Endometrium (tissue), 2 donors: ENCODE measurements at regions not wholly inside any gene's neighbourhood (a gene's known extent, or its start where the extent isn't known, plus 50 kb on each side); places are given as distances from the start of the nearest gene placed in this dataset.
A peak's percentile ranks its signal among the peaks of the same experiment; 100 is the strongest.
"Not testable (repeated sequence)": the region's sequence is repeated elsewhere in the genome, so short reads cannot be mapped to it uniquely, and the experiment has no call there.

Experiments
- FAIRE-seq: peaks from 2 replicates; lab custom pipeline; 2012; peaks lifted over from hg19 to GRCh38; lab: Jason Lieb, UNC
- donor health status: control.
- donor health status: control.

GRCh38 chr13:42484386-42484785, 89.6 kb upstream of the TNFSF11 start:
- no peak for FAIRE-seq

GRCh38 chr13:42485272-42485671, 88.7 kb upstream of the TNFSF11 start:
- FAIRE-seq: no peak

GRCh38 chr13:42486711-42487198, 87.2 kb upstream of the TNFSF11 start:
- FAIRE-seq: peak; percentile 15

- no peak for FAIRE-seq
Observed at GRCh38 chr13:42487221-42487620, 86.7 kb upstream of the TNFSF11 start.

- FAIRE-seq: no peak
Observed at GRCh38 chr13:42490676-42491075, 83.3 kb upstream of the TNFSF11 start.

- FAIRE-seq: no peak
Observed at GRCh38 chr13:42492372-42492920, 81.5 kb upstream of the TNFSF11 start.

- FAIRE-seq: no peak
Observed at GRCh38 chr13:42494157-42494556, 79.8 kb upstream of the TNFSF11 start.

- FAIRE-seq: no peak
Observed at GRCh38 chr13:42495255-42495654, 78.7 kb upstream of the TNFSF11 start.

- FAIRE-seq: no peak
Observed at GRCh38 chr13:42495751-42496150, 78.2 kb upstream of the TNFSF11 start.

- not testable (repeated sequence) for FAIRE-seq
Observed at GRCh38 chr13:42496926-42497554, 76.9 kb upstream of the TNFSF11 start.

- FAIRE-seq: no peak
Observed at GRCh38 chr13:42497798-42498197, 76.2 kb upstream of the TNFSF11 start.

GRCh38 chr13:42498521-42498920, 75.4 kb upstream of the TNFSF11 start:
- FAIRE-seq: no peak
